SK-N-MC (cell line): ENCODE measurements at regions not wholly inside any gene's neighbourhood (a gene's known extent, or its start where the extent isn't known, plus 50 kb on each side); places are given as distances from the start of the nearest gene placed in this dataset.

Source experiments
- EZH2 ChIP-seq: fragments of 200-600 bp; sonication (generic); IDR thresholded peaks from one replicate; pipeline ENCODE4 v1.6.1; 2017; ENCODE audit warnings: antibody characterized with exemption
- POLR2AphosphoS5 ChIP-seq: IDR thresholded peaks from 2 replicates; pipeline ENCODE4 v1.6.1; 2012; ENCODE audit warnings: mild to moderate bottlenecking, low read depth, low read length, borderline replicate concordance

GRCh38 chr10:91740353-91740924 is 57.8 kb upstream of the TNKS2 start:
- no peak for TF ChIP-seq POLR2AphosphoS5
- no peak for TF ChIP-seq EZH2
